Mesenchymal stem cell (in vitro differentiated cells and primary cell): ENCODE measurements at regions not wholly inside any gene's neighbourhood (a gene's known extent, or its start where the extent isn't known, plus 50 kb on each side); places are given as distances from the start of the nearest gene placed in this dataset.

Experiments used
- DNase-seq: peaks from one replicate; pipeline ENCODE4 v3.0.0-alpha.2; 2013
- H2AFZ ChIP-seq: one replicate; pipeline ENCODE4 v1.6.1; 2013; ENCODE audit warnings: low read depth, mild to moderate bottlenecking, control low read depth, inconsistent platforms, low read length, moderate library complexity
- H2AK5ac ChIP-seq: 2 replicates; pipeline ENCODE4 v1.6.1; 2013; ENCODE audit warnings: low read length, moderate library complexity, mild to moderate bottlenecking, inconsistent platforms; ENCODE audit not compliant: severe bottlenecking
- H2BK120ac ChIP-seq: one replicate; pipeline ENCODE4 v1.6.1; 2013; ENCODE audit warnings: low read depth, mild to moderate bottlenecking, inconsistent platforms, low read length, moderate library complexity
- H2BK12ac ChIP-seq, 2 experiments: one replicate each; pipeline ENCODE4 v1.6.1; 2013; ENCODE audit warnings: inconsistent platforms in 2 of 2, low read length in 2 of 2, mild to moderate bottlenecking in 2 of 2, moderate library complexity in 2 of 2, control low read depth in 1 of 2
- H2BK15ac ChIP-seq: one replicate; pipeline ENCODE4 v1.6.1; 2013; ENCODE audit warnings: mild to moderate bottlenecking, low read depth, inconsistent platforms; ENCODE audit not compliant: poor library complexity, severe bottlenecking
- H2BK5ac ChIP-seq: 2 replicates; pipeline ENCODE4 v1.6.1; 2013; ENCODE audit warnings: low read depth, mild to moderate bottlenecking, low read length, control low read depth, inconsistent platforms; ENCODE audit not compliant: poor library complexity, severe bottlenecking
- H3K14ac ChIP-seq, 2 experiments: one replicate each; pipeline ENCODE4 v1.6.1; 2013; ENCODE audit warnings: inconsistent platforms in 2 of 2, low read length in 2 of 2, control low read depth in 1 of 2, mild to moderate bottlenecking in 1 of 2, moderate library complexity in 1 of 2
- H3K18ac ChIP-seq, 2 experiments: one replicate each; pipeline ENCODE4 v1.6.1; 2013; ENCODE audit warnings: inconsistent platforms in 2 of 2, low read length in 2 of 2, control low read depth in 1 of 2, low read depth in 1 of 2, mild to moderate bottlenecking in 1 of 2
- H3K23ac ChIP-seq, 2 experiments: one replicate each; pipeline ENCODE4 v1.6.1; 2013; ENCODE audit warnings: inconsistent platforms in 2 of 2, low read length in 2 of 2, mild to moderate bottlenecking in 2 of 2, moderate library complexity in 2 of 2, control low read depth in 1 of 2
- H3K27ac ChIP-seq: 2 replicates; pipeline ENCODE4 v1.5.1; 2013; ENCODE audit warnings: mild to moderate bottlenecking, moderate library complexity, low read length, control low read depth, inconsistent platforms; ENCODE audit not compliant: poor library complexity, severe bottlenecking
- H3K27me3 ChIP-seq, 2 experiments: 2 replicates each; pipeline versions ENCODE4 v1.6.1 to v1.7.0; 2013; ENCODE audit warnings: low read length in 2 of 2, mild to moderate bottlenecking in 2 of 2, moderate library complexity in 2 of 2, control low read depth in 1 of 2, inconsistent platforms in 1 of 2; ENCODE audit not compliant: control insufficient read depth in 1 of 2, insufficient read depth in 1 of 2
- H3K36me3 ChIP-seq, 2 experiments: 2 replicates each; pipeline versions ENCODE4 v1.6.1 to v1.7.0; 2013; ENCODE audit warnings: low read length in 2 of 2, control low read depth in 1 of 2, inconsistent platforms in 1 of 2, low read depth in 1 of 2, mild to moderate bottlenecking in 1 of 2; ENCODE audit not compliant: insufficient read depth in 2 of 2, control insufficient read depth in 1 of 2
- H3K4ac ChIP-seq, 2 experiments: one replicate each; pipeline ENCODE4 v1.6.1; 2013; ENCODE audit warnings: inconsistent platforms in 2 of 2, low read length in 2 of 2, mild to moderate bottlenecking in 2 of 2, moderate library complexity in 2 of 2, control low read depth in 1 of 2, low read depth in 1 of 2
- H3K4me1 ChIP-seq: 2 replicates; pipeline ENCODE4 v1.6.1; 2013; ENCODE audit warnings: low read depth, low read length, control low read depth; ENCODE audit not compliant: control insufficient read depth, insufficient read depth
- H3K4me2 ChIP-seq: 2 replicates; pipeline ENCODE4 v1.6.1; 2013; ENCODE audit warnings: low read length, mild to moderate bottlenecking, inconsistent platforms; ENCODE audit not compliant: poor library complexity, severe bottlenecking
- H3K4me3 ChIP-seq, 2 experiments: 2 replicates each; pipeline versions ENCODE4 v1.5.1 to v1.7.0; 2013; ENCODE audit warnings: low read length in 2 of 2, mild to moderate bottlenecking in 2 of 2, control low read depth in 1 of 2, low read depth in 1 of 2; ENCODE audit not compliant: insufficient read depth in 1 of 2
- H3K79me1 ChIP-seq: replicated peaks from 2 replicates; pipeline ENCODE4 v1.6.1; 2013; ENCODE audit warnings: mild to moderate bottlenecking, control low read depth, low read length, inconsistent platforms; ENCODE audit not compliant: poor library complexity, severe bottlenecking
- H3K9ac ChIP-seq: 2 replicates; pipeline ENCODE4 v1.7.0; 2013; ENCODE audit warnings: mild to moderate bottlenecking, low read length, moderate library complexity
- H3K9me3 ChIP-seq: 2 replicates; pipeline ENCODE4 v1.7.0; 2013; ENCODE audit warnings: mild to moderate bottlenecking, low read length; ENCODE audit not compliant: control insufficient read depth
- H4K8ac ChIP-seq: one replicate; pipeline ENCODE4 v1.6.1; 2013; ENCODE audit warnings: inconsistent platforms, mild to moderate bottlenecking, low read length, moderate library complexity
- H4K91ac ChIP-seq: one replicate; pipeline ENCODE4 v1.6.1; 2013; ENCODE audit warnings: mild to moderate bottlenecking, low read length, inconsistent platforms
- WGBS: methylation state at CpG from one replicate; pipeline ENCODE4 v1.1.7; 2013; ENCODE audit warnings: mixed read lengths; 5-methylcytosine and 5-hydroxymethylcytosine counted together

GRCh38 chr7:428927-429827 is 90.5 kb downstream of the PDGFA start:
- no peaks in the 10 kb centered on the region for H3K9me3 ChIP-seq
- no peak overlapping the region for H3K14ac ChIP-seq
- no peak overlapping the region for H3K18ac ChIP-seq
- no peak overlapping the region for H2BK5ac ChIP-seq
- no peaks in the 10 kb centered on the region for H3K36me3 ChIP-seq
- no peak overlapping the region for H3K23ac ChIP-seq
- H3K27ac ChIP-seq, result no peak overlapping the region
- peak overlapping the region; percentile 24 for H4K8ac ChIP-seq
- no peak for DNase-seq
- WGBS, result 90% methylated on average over 48 of the region's 48 CpGs
- no peaks in the 10 kb centered on the region for H3K4me1 ChIP-seq
- no peaks in the 10 kb centered on the region for H3K79me1 ChIP-seq
- no peak overlapping the region for H3K4me2 ChIP-seq
- H2BK15ac ChIP-seq, result no peak overlapping the region
- H2AFZ ChIP-seq, result no peak overlapping the region
- H2AK5ac ChIP-seq, result no peak overlapping the region
- H3K4me3 ChIP-seq, result no peak overlapping the region
- H3K4ac ChIP-seq, result no peak overlapping the region
- no peak overlapping the region for H4K91ac ChIP-seq
- no peak overlapping the region for H3K9ac ChIP-seq
- no peak overlapping the region for H2BK12ac ChIP-seq
- H3K27me3 ChIP-seq, result peaks cover 25 to 45% of the 10 kb centered on the region in 2 experiments
- H2BK120ac ChIP-seq, result no peak overlapping the region

GRCh38 chr7:429828-430180 is 89.8 kb downstream of the PDGFA start:
- Histone ChIP-seq H2BK15ac (no peak overlapping the region), H4K8ac (no peak overlapping the region), H3K4ac (no peak overlapping the region), H3K36me3 (no peaks in the 10 kb centered on the region), H3K9me3 (no peaks in the 10 kb centered on the region), H2BK12ac (no peak overlapping the region), H3K4me3 (no peak overlapping the region), H2BK5ac (no peak overlapping the region), H4K91ac (no peak overlapping the region), H3K18ac (no peak overlapping the region), H2AK5ac (no peak overlapping the region), H3K4me2 (no peak overlapping the region), H3K14ac (no peak overlapping the region), H3K27ac (no peak overlapping the region), H3K4me1 (peaks cover 3% of the 10 kb centered on the region), H3K23ac (no peak overlapping the region), H2AFZ (no peak overlapping the region), H3K9ac (no peak overlapping the region), H3K27me3 (peaks cover 25 to 41% of the 10 kb centered on the region in 2 experiments), H2BK120ac (no peak overlapping the region), H3K79me1 (no peaks in the 10 kb centered on the region)
- no peak for DNase-seq
- WGBS, result 92% methylated on average over 20 of the region's 20 CpGs

- H3K9me3 ChIP-seq, result no peaks in the 10 kb centered on the region
- H2BK15ac ChIP-seq, result no peak overlapping the region
- no peak for DNase-seq
- no peak overlapping the region for H3K4me2 ChIP-seq
- no peak overlapping the region for H3K4ac ChIP-seq
- H2BK5ac ChIP-seq, result no peak overlapping the region
- no peak overlapping the region for H3K23ac ChIP-seq
- H3K9ac ChIP-seq, result no peak overlapping the region
- H2BK12ac ChIP-seq, result no peak overlapping the region
- H3K27ac ChIP-seq, result no peak overlapping the region
- H3K4me3 ChIP-seq, result no peak overlapping the region
- no peak overlapping the region for H3K18ac ChIP-seq
- no peaks in the 10 kb centered on the region for H3K79me1 ChIP-seq
- peaks cover 14% of the 10 kb centered on the region for H3K4me1 ChIP-seq
- no peaks in the 10 kb centered on the region for H3K36me3 ChIP-seq
- peaks cover 16 to 33% of the 10 kb centered on the region in 2 experiments for H3K27me3 ChIP-seq
- H4K91ac ChIP-seq, result no peak overlapping the region
- WGBS, result 93% methylated on average over 24 of the region's 24 CpGs
- no peak overlapping the region for H2AFZ ChIP-seq
- H3K14ac ChIP-seq, result no peak overlapping the region
- no peak overlapping the region for H4K8ac ChIP-seq
- H2AK5ac ChIP-seq, result no peak overlapping the region
- no peak overlapping the region for H2BK120ac ChIP-seq
These were observed 88.6 kb downstream of the PDGFA start for GRCh38 chr7:431041-431440.

- no peak for DNase-seq
- H2AFZ ChIP-seq, result no peak overlapping the region
These were observed 88.0 kb downstream of the PDGFA start for GRCh38 chr7:431658-432111.

More at GRCh38 chr7:431658-432111, 88.0 kb downstream of the PDGFA start:
- peaks cover 13 to 30% of the 10 kb centered on the region in 2 experiments for H3K27me3 ChIP-seq
- no peak overlapping the region for H3K14ac ChIP-seq
- H2AK5ac ChIP-seq, result no peak overlapping the region
- no peak overlapping the region for H2BK5ac ChIP-seq
- no peak overlapping the region for H3K4me2 ChIP-seq
- H2BK12ac ChIP-seq, result no peak overlapping the region
- WGBS, result 82% methylated on average over 16 of the region's 16 CpGs
- H3K23ac ChIP-seq, result no peak overlapping the region
- H2BK15ac ChIP-seq, result no peak overlapping the region
- no peak overlapping the region for H3K4ac ChIP-seq
- H3K4me3 ChIP-seq, result no peak overlapping the region
- H3K27ac ChIP-seq, result no peak overlapping the region
- H3K36me3 ChIP-seq, result no peaks in the 10 kb centered on the region
- no peak overlapping the region for H4K91ac ChIP-seq
- H3K9me3 ChIP-seq, result no peaks in the 10 kb centered on the region
- H4K8ac ChIP-seq, result no peak overlapping the region
- peaks cover 20% of the 10 kb centered on the region for H3K4me1 ChIP-seq
- H3K79me1 ChIP-seq, result no peaks in the 10 kb centered on the region
- no peak overlapping the region for H3K9ac ChIP-seq
- no peak overlapping the region for H2BK120ac ChIP-seq
- no peak overlapping the region for H3K18ac ChIP-seq
